Activated T-cell treated with anti-CD3 and anti-CD28 coated beads, Interleukin-2, amount 50 U/mL, for 48 hours (primary cell): ENCODE measurements at regions not wholly inside any gene's neighbourhood (a gene's known extent, or its start where the extent isn't known, plus 50 kb on each side); places are given as distances from the start of the nearest gene placed in this dataset.

Source experiments
- DNase-seq, 2 experiments: peaks; one replicate each; pipeline ENCODE4 v3.0.0-alpha.2; 2020

GRCh38 chr1:239606850-239607400 is 220.6 kb downstream of the CHRM3 start:
- DNase-seq, result no peak

- no peak for DNase-seq
These were observed 222.1 kb downstream of the CHRM3 start for GRCh38 chr1:239608469-239608868.

DNA sequence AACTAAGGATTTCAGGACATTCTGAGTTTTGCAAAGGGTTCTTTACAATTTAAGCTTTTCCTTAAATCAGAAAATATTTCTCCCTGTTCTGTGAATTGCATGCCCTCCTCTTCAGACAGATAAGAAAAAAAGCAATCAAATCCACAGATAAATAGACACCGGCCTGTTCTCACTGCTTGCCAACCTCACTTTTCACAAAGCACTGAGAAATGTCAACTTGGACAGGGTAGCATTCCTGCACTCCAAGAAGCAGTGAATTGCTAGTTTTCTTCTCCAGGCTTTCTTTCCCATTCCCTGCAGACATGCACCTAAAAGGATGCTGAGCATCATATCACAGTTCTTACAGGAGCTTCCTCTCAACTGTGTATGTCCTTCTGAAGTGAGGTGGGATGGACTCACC is 226.0 kb downstream of the CHRM3 start:
- DNase-seq, result no peak

- DNase-seq, result no peak
These were observed 230.3 kb downstream of the CHRM3 start for GRCh38 chr1:239616673-239617072.

GRCh38 chr1:239617259-239617658 is 230.9 kb downstream of the CHRM3 start:
- no peak for DNase-seq

DNA sequence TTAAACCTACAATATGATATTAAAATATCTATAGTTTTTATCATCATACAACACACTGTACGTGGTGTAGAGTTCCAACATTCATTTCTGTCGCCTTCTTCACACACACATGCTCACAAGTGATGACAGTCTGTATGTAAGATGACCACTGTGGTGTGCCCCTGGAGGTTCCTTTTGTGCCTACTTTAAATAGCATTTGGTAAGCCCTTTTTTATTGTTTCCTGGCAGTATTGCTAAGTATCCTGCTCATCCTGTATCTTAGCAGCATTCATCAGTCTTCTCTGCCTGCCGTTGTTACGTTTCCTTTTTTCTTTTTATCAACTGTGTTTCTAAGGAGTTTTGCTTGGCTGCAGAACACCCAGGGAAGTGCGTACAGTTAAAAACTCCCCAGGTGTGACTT is 231.4 kb downstream of the CHRM3 start:
- DNase-seq, result no peak

GRCh38 chr1:239619190-239619589 is 232.8 kb downstream of the CHRM3 start:
- DNase-seq, result no peak

DNA sequence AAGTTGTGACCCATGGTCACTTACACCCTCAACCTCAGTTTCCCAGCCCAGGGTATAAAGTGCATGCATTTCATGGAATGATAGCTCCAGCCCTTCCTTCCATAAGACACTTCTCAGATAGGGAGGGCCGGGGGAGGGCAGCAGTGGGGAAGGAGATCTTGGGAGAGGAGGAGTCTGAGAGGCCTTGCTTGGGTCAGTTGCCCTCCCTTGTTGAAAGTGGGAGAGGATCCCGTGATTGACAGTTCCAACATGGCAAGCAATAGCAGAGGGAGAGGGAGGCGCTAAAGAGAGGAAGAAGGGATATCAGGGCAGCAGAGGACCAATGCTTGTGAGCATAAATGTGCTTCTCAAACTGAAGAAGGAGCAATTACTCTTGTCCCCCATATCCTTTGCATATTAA is 244.4 kb downstream of the CHRM3 start:
- DNase-seq, result no peak

GRCh38 chr1:239633432-239633831 is 247.1 kb downstream of the CHRM3 start:
- DNase-seq, result no peak

GRCh38 chr1:239635276-239635675 is 248.9 kb downstream of the CHRM3 start:
- DNase-seq, result no peak

GRCh38 chr1:239636347-239636746 is 250.0 kb downstream of the CHRM3 start:
- DNase-seq, result no peak

DNA sequence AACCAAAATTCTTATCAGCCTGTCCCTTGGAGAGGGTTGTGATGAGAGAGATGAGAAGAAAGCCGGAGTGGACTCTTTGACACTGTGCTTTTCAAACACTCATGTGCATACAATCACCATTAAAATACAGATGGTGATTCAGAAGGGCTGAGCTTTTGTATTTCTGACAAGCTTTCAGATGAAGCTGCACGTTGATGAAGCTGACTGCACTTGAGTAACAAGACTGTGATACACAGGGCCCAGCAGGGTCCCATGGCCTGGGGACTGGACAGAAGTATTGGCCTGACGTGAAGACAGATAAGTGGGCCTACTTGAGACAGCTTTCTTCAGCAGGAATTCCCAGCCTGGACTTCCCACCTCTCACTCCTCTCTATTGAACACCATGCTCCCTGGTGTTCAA is 258.2 kb downstream of the CHRM3 start:
- no peak for DNase-seq

GRCh38 chr1:239647045-239647444 is 260.7 kb downstream of the CHRM3 start:
- no peak for DNase-seq

- DNase-seq, result no peak
These were observed 261.7 kb downstream of the CHRM3 start for GRCh38 chr1:239647964-239648632.

GRCh38 chr1:239655023-239655422 is 268.7 kb downstream of the CHRM3 start:
- no peak for DNase-seq

GRCh38 chr1:239657291-239657690 is 270.9 kb downstream of the CHRM3 start:
- DNase-seq, result no peak

DNA sequence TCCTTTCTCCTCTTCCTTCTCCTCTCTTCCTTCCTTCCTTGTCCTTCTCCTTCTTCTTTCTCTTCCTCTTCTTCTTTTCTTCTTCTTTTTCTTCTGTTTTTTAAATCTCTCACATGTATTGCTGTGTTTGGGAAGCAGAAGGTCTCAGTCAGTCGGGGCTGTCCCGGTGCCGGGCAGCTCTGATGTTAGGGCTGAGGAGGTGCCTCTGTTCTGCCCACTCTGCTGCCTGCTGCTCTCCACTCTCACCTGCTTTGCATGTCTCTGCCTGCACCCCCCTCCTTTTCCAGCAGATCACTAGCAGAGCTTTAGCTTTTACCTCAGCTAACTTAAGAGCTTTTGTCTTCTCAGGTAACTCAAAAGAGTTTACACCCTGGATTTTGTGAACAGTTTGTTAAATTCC is 276.6 kb downstream of the CHRM3 start:
- no peak for DNase-seq

GRCh38 chr1:239672256-239672655 is 285.9 kb downstream of the CHRM3 start:
- no peak for DNase-seq

GRCh38 chr1:239675735-239676134 is 289.4 kb downstream of the CHRM3 start:
- DNase-seq, result no peak

DNA sequence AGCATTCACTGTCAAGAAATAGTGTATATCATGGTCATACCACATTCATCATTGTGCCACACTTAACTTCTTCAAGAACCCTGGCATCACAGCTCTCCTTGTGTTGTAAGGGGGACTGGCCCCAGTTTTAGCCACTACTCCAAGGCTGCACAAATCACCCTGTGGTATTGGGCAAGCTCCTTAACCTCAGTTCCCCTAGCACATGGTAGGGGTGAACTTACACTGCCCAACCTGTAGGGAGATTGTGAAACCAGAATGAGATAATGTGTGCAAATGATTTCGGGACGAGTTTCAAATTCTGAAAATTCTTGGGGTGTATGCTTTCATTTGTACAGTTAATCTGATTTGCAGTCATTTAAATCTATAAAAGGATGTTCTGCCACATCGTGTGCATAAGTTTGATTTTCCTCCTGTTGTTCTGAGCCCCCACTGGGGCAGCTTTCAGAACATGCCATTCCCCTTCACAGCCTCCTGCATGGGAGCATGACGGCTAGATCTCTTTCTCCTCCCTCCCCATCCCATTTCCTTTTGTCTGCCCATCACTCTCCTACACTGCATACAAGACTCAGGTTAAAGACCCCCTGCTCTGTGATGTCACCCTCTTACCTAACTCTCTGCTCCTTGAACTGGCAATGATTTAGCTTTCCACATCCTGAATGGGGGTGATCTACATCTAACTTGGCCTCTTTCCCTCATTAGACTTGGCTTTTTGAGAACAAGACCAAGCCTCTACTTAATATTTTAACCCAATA is 290.3 kb downstream of the CHRM3 start:
- DNase-seq, result no peak

DNA sequence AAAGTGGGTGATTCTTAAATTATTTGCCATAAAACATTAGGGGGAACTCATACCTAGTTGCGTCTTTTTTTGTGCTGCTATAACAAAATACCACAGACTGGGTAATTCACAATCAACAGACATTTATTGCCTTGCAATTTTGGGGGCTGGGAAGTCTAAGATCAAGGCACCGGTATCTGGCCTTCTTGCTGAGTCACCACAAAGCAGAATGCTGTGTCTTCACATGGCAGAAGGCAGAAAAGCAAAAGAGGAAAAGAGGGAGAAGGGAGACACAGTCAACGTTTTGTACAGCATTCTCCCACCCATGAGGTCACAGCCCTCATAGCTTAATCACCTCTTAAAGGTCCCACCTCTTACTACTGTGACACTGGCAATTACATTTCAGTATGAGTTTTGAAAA is 291.0 kb downstream of the CHRM3 start:
- no peak for DNase-seq

DNA sequence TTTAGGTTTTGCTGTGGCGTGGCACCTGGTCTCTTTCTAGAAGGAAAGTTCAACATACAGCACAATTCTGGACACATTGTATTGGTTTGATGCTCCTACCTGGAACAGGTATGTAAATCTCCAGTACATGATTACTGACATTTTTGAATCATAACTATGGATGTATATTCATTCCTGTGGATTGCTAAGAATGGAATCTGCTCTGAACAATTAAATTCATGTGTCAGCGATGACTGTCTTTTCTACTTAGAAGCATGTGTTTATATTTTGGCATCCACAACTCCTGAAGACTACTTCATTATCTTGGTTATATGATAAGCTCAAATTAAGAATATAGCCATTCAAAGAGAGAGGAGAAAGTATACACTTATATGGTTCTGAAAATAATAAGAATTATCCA is 291.8 kb downstream of the CHRM3 start:
- no peak for DNase-seq

DNA sequence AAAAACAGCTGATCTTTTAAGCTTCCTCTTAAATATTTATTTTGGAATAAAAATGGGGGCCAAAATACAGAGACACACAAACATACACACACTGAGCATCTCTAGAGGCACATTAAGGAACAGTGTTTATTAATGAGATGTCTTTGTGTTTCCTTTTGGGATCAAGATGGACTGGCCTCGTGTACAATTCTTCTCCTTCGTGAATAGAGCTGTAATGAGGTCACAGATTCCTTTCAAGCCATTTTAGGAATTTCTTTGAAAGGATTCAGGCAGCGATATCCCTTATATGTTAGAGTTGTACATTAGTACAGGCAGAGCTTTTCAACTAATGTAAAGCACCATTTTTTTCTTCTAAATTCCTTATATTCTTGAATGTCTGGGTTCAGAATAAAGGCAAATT is 295.7 kb downstream of the CHRM3 start:
- DNase-seq, result no peak

GRCh38 chr1:239682960-239683359 is 296.6 kb downstream of the CHRM3 start:
- no peak for DNase-seq

DNA sequence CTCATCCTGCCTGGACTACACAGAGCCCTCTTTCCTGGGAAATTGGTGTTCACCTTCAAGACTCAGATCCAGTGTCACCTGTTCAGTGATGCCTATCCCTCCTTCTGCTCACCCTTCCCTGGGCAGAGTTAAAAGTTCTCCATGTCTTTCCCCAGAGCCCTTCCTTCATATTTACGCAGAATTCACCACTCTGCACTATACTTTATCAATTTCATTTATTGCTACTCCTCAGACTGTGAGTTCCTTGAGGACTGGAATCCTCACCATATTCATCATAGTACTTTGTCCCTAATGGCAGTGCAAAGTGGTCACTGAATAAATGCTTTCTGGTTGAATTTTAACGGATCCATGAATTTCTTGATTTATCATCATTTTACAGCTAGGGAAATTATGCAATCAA is 300.0 kb downstream of the CHRM3 start:
- no peak for DNase-seq
